Kasumi-1 (cell line): ENCODE measurements at regions not wholly inside any gene's neighbourhood (a gene's known extent, or its start where the extent isn't known, plus 50 kb on each side); places are given as distances from the start of the nearest gene placed in this dataset.
A peak's percentile ranks its signal among the peaks of the same experiment; 100 is the strongest.
"Not testable (repeated sequence)": the region's sequence is repeated elsewhere in the genome, so short reads cannot be mapped to it uniquely, and the experiment has no call there.

ENCODE experiments used
- DNase-seq, 2 experiments: peaks; one replicate each; lab custom pipeline; 2025; lab: John Stamatoyannopoulos, UW

- not testable (repeated sequence) for DNase-seq
Observed at GRCh38 chr10:90119631-90120280, 418.4 kb downstream of the KIF20B start.

DNA sequence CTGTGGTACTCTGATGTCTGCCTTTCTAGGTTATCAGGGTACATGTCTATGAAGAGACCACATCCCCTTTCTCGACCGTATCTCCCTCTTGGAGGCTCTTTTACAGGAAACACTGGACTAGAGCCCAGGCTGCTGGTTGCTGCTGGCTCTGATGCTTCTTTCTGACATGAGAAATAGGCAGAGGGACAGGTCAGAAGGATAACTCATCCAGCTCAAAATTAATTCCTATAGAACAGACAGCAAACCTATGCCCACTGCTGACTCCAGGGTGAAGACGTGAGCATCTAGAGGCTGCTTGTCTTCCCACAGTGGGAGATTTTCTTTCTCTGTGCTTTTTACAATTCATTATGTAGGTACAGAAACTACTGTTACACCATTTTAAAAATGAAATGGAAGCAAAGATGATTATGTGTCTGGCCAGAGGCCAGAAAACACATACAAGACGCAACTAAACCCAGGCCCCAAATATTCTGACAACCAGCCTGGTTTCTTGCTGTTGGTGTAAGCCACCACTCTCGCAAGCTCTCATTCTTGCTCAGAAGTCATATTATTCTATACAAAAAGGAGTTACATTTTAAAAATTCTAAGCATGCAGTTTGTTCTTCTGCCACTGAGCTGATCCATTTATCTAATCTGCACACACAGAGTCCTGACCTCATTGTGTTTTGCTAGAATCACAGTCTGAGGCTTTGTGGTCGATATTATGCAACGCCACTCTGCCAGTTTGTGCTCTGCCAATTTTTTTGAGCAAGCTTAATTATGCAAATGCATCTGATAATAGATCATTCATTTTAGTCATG is 424.3 kb downstream of the KIF20B start:
- peak; percentile 82 to 83 for DNase-seq

- DNase-seq, result no peak
Observed at GRCh38 chr10:90126256-90126595, 424.8 kb downstream of the KIF20B start.

DNA sequence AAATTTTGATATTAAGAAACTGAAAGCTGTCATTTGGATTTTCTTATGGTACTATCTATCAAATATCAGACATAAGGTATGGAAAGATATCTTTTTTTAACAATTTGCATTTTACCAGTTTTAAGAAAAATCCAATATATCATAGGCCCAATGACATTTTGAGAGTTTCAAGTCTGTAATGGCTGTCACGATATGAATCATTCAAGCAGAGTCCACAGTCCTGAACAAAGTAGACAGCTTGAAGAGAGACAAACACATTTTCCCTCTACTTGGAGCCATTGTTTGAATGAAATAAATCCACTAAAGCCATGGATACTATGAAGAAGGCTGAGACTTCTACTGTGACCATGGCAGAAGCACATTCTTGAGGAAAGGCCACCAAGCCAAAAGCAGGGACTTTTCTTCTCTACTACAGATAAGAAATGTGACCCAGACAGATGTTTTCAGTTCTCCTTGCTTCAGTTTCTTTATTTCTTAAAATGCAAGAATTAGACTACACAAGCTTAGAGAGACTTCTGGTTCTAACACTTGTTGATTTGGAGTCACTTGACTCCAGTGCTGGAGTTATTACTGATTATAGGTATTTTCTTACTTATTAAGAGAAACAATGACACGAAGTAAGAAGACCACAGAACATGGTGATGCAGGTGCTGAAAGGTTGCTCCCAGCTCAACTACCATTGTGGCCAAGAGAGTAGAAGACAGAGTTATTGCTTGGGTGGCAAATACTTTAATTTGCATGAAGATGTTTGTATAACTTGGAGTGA is 429.1 kb downstream of the KIF20B start:
- DNase-seq, result no peak

DNA sequence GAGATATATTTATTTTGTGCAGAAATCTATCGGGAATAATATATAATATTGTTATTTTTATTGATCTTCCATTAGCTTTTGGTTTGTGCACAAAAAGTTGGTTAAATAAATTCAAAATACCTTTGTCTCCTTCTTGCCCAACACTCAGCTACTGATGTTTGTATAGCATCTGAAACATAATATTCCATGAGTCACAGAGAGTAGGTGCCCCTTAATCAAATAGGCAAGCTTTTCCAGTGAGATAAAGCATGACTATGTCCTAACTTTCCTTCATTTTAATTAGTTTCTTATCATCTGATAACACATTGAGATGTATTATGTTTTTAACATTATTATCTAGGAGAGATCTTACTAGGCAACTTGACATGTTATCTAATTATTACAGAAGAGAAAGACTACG is 432.2 kb downstream of the KIF20B start:
- no peak for DNase-seq

GRCh38 chr10:90136731-90137316 is 435.4 kb downstream of the KIF20B start:
- peak; percentile 13 to 17 for DNase-seq

GRCh38 chr10:90138844-90139243 is 437.5 kb downstream of the KIF20B start:
- DNase-seq, result peak; percentile 44 to 63

DNA sequence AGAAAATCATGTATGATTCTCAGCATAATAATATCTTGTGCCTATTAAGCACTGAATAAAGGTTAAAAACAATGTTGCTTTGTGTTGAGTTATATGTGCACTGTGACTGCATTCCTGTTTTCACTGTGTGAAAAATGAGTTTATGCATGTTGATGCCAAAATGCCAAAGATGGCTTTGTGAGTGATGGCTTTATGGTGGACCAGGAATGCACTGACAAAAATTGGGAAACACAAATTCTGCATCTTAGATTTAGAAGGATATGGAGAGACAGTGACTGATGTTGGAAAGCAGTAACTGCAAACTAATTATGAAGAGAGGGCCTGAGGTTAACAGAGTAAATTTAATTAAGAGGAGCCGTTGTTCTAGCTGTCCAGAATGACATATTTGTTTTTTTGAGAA is 440.4 kb downstream of the KIF20B start:
- no peak for DNase-seq

GRCh38 chr10:90143937-90144336 is 442.5 kb downstream of the KIF20B start:
- no peak for DNase-seq

DNA sequence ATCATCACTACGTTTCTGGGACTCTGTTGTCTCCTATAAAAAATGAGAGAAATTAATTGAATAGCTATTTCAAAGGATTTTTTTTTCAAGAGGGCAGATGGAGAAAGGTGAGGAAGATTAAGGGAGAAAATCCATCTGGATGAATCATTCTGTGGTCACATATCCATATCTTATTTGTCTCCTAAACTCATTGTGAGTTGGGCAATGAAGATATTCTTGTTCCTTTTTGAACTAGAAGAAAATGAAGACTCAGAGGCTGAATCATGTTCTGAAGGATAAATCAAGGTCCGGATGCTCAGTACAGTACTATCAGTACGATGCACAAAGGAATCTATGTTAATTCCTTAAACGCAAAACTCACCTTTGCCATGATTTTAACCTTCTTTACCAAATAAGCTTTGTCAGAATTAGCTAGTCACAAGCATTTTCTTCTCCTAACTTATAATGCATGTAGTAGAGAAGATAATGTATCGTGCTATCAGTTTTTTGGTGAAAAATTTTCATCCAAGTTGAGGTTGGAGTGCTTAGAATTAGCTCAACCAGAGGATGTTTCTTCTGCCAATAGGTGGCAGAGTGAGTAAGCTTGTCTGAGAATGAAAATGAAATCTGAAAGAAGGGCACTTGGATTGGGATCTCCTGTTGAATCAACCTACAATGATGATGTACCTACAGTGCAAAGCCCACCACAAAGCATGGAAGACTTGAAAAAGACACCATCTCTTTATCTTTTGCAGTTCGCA is 446.9 kb downstream of the KIF20B start:
- DNase-seq, result peak; percentile 54 to 83

GRCh38 chr10:90149563-90149962 is 448.2 kb downstream of the KIF20B start:
- no peak for DNase-seq

DNA sequence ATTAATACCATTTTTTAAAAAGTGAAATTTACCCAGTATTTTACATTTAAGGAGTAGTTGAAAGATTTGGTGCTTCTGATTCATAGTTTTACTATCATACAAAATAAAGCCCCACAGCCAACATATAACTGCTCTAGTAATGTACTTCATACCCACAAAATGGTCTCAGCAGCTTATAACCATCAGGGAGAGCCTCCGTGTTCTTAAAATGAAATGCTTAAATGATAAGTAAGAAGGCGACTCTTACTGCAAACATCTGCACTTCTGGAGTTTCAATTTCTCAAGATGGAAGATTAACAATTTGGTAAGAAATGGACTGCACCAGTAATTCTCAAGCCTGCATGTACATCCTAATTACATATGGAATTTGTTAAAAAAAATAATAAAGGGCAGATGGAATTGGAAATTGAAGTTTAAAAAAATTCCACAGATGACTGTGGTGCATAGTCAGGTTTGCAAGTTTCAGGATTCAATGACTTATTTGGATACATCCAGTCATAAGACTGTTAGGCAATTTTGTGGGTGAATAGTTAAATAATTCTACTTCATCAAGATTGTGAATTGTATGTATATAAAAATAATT is 461.0 kb downstream of the KIF20B start:
- DNase-seq, result no peak

DNA sequence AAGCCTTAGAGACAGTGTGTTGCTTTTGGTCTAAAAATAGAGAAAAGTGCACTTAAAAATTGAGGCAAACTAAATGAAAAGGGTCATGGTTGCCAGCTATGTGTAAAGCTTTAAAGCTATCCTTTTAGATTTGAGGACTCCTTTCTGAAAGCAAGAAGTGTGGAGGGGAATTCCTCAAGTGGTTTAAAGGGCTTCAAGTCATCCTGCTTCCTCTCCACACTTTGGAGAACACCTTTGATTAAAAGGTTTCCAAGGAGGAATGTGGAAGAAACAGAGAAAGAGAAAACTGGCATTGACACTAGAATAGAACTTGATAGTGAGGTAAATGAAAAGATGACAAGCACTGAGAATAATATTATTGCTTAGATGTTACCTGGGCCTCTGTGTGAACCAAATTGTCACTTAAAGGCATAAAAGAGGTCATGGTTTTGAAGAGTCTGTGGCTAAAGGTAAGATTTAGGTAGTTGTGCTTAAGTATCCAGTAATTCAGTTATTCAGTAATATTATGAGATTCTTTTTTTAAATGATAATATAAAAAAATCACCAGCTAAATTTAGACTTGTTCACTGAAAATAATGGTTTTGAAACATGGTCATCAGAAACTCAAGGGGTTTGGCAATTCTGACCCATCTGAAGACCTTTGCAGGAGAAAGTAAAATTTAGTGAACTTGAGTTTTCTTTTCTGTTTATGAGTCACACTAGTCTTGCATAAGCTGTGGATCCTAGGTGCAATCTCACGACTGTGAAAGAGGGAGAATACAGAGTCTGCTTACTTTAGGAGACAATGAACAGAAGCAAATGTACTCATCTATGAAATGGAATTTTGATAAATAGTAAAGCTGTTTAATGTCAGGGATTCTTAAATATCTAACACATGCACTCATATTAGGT is 466.0 kb downstream of the KIF20B start:
- DNase-seq, result no peak

- no peak for DNase-seq
Observed at GRCh38 chr10:90168244-90168643, 466.9 kb downstream of the KIF20B start.

- DNase-seq, result no peak
Observed at GRCh38 chr10:90171014-90171722, 469.8 kb downstream of the KIF20B start.

- DNase-seq, result no peak
Observed at GRCh38 chr10:90174531-90174930, 473.1 kb downstream of the KIF20B start.

- no peak for DNase-seq
Observed at GRCh38 chr10:90175161-90175681, 473.8 kb downstream of the KIF20B start.

- peak; percentile 91 for DNase-seq
Observed at GRCh38 chr10:90179696-90180407, 478.5 kb downstream of the KIF20B start.
